ENCODE measurements at regions not wholly inside any gene's neighbourhood (a gene's known extent, or its start where the extent isn't known, plus 50 kb on each side); places are given as distances from the start of the nearest gene placed in this dataset.

DNA sequence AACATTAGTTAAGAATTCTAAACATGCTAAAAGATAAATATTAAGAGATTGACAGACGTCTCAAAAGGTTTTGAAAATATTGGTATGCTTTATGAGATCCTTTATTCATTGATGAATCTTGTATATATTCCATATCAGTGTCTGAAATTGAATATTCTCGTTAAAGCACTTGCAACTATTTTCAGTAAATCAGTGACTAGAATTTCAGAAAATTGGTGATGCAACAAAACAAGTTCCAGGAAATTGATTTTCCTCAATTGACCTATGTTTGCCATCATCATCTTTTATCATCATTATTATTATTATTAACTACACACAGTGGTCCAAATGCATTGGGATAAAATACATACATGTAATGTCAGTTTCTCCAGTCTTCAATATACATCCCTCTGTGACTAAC is 453.6 kb downstream of the CCER1 start:
- H3K4me1 ChIP-seq (ENCODE audit: control insufficient read depth in 1 of 2, low read depth in 2 of 2): no peaks in the 10 kb centered on the region
- TF ChIP-seq, protein P1, sequence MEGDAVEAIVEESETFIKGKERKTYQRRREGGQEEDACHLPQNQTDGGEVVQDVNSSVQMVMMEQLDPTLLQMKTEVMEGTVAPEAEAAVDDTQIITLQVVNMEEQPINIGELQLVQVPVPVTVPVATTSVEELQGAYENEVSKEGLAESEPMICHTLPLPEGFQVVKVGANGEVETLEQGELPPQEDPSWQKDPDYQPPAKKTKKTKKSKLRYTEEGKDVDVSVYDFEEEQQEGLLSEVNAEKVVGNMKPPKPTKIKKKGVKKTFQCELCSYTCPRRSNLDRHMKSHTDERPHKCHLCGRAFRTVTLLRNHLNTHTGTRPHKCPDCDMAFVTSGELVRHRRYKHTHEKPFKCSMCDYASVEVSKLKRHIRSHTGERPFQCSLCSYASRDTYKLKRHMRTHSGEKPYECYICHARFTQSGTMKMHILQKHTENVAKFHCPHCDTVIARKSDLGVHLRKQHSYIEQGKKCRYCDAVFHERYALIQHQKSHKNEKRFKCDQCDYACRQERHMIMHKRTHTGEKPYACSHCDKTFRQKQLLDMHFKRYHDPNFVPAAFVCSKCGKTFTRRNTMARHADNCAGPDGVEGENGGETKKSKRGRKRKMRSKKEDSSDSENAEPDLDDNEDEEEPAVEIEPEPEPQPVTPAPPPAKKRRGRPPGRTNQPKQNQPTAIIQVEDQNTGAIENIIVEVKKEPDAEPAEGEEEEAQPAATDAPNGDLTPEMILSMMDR (IDR thresholded peaks at IDR 0.05): no peak
- no peaks in the 10 kb centered on the region for H3K9me3 ChIP-seq
- no peak overlapping the region for H3K27ac ChIP-seq
- DNase-seq (ENCODE audit: low spot score) (no peak), ATAC-seq (ENCODE audit: insufficient number of reproducible peaks, low FRiP score, low read depth) (no peak)
- H3K4me3 ChIP-seq: no peak overlapping the region
- no peaks in the 10 kb centered on the region for H3K27me3 ChIP-seq (replicated peaks; ENCODE audit: insufficient read depth)
- H3K36me3 ChIP-seq: no peaks in the 10 kb centered on the region

DNA sequence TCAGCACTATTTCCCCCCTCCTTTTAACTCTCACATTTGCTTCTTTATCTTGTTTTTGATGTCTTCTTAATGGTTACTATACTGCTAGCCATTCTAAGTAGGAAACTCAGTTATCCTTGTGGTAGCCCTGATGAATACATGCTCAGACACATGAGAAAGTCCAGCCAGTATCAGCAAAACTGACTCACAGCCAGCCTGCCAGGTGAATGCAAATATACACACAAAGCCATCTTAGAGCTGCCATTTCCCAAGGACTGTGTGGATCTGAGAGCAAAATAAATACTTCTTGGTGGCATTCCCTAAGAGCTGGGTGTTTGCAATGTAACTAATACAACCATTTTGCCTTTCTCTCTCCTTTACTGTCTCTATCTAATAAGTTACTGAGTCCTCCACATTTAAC is 455.2 kb downstream of the CCER1 start:
- Histone ChIP-seq H3K36me3 (no peaks in the 10 kb centered on the region), H3K9me3 (no peaks in the 10 kb centered on the region), H3K27ac (no peak overlapping the region), H3K4me1 (ENCODE audit: control insufficient read depth in 1 of 2, low read depth in 2 of 2) (no peaks in the 10 kb centered on the region), H3K27me3 (replicated peaks; ENCODE audit: insufficient read depth) (no peaks in the 10 kb centered on the region), H3K4me3 (no peak overlapping the region)
- ATAC-seq (ENCODE audit: insufficient number of reproducible peaks, low FRiP score, low read depth): no peak
- TF ChIP-seq, protein P1 (IDR thresholded peaks at IDR 0.05): no peak
- no peak for DNase-seq (ENCODE audit: low spot score)

DNA sequence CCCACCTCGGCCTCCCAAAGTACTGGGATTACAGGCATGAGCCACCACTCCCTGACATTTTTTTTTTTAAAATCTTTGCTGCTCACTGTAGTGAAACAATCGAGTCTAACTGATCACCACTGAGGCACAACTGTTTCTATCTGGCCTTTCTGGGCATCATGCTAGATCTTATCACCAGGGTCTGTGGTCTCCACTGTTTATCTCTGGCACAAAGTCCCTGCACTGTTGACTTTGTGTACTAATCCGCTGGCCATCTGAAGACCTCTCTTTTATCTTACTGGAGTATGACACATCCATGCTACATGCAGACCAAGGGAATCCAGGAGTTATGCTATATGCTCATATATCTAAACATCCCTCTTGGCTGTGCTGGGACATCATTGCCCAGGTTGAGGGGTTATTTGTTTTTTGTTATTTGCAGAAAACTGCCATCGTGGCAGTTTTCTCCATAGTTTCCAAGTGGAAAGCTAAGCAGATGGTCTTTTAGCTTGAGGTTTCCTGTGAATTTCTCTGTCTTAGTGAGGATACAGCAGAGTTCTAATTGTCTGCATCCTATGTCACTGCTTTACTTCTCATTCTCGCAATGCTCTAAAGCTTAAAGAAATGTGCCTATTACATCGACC is 456.9 kb downstream of the CCER1 start:
- no peaks in the 10 kb centered on the region for H3K4me1 ChIP-seq (ENCODE audit: control insufficient read depth in 1 of 2, low read depth in 2 of 2)
- no peaks in the 10 kb centered on the region for H3K36me3 ChIP-seq
- H3K9me3 ChIP-seq: no peaks in the 10 kb centered on the region
- H3K4me3 ChIP-seq: no peak overlapping the region
- TF ChIP-seq, protein P1 (IDR thresholded peaks at IDR 0.05): no peak
- no peaks in the 10 kb centered on the region for H3K27me3 ChIP-seq (replicated peaks; ENCODE audit: insufficient read depth)
- ATAC-seq (ENCODE audit: insufficient number of reproducible peaks, low FRiP score, low read depth) (no peak), DNase-seq (ENCODE audit: low spot score) (no peak)
- H3K27ac ChIP-seq: no peak overlapping the region

DNA sequence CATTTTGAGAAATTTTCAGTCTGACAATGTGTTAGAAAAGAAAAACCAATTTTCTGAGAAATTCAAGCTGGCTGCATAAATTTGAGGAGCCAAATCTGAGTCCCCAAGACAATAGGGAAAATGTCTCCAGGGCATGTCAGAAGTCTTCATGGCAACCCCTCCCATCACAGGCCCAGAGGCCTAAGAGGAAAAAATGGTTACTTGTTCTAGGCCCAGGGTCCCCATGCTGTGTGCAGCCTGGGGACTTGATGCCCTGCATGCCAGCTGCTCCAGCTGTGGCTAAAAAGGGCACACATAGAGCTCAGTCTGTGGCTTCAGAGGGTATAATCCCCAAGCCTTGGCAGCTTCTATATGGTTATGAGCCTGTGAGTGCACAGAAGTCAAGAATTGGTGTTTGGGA is 464.6 kb downstream of the CCER1 start:
- Histone ChIP-seq H3K4me3 (no peak overlapping the region), H3K27ac (no peak overlapping the region), H3K4me1 (ENCODE audit: control insufficient read depth in 1 of 2, low read depth in 2 of 2) (no peaks in the 10 kb centered on the region), H3K27me3 (replicated peaks; ENCODE audit: insufficient read depth) (no peaks in the 10 kb centered on the region), H3K36me3 (no peaks in the 10 kb centered on the region), H3K9me3 (no peaks in the 10 kb centered on the region)
- ATAC-seq (ENCODE audit: insufficient number of reproducible peaks, low FRiP score, low read depth) (no peak), DNase-seq (ENCODE audit: low spot score) (no peak)
- TF ChIP-seq, protein P1 (IDR thresholded peaks at IDR 0.05): no peak

DNA sequence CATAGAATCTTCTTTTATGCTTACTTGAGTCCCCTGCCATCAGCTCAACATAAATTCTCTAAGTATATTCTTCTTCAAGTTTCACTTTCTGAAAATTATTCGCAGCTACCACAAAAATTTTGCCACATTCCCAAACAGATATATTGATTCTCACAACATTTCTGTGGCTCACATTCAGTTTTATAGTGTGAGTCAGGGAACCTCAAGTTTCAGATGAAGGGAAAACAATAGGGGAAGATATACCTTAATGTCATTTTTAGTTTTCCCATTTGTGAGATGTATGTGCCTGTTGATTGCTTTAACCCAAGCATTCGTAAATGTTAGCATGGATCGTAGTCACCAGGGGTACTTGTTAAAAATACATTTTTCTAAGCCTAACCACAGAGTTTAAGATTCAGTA is 465.8 kb downstream of the CCER1 start:
- Histone ChIP-seq H3K9me3 (no peaks in the 10 kb centered on the region), H3K27ac (no peak overlapping the region), H3K4me1 (ENCODE audit: control insufficient read depth in 1 of 2, low read depth in 2 of 2) (no peaks in the 10 kb centered on the region), H3K36me3 (no peaks in the 10 kb centered on the region), H3K27me3 (replicated peaks; ENCODE audit: insufficient read depth) (no peaks in the 10 kb centered on the region), H3K4me3 (no peak overlapping the region)
- TF ChIP-seq, protein P1 (IDR thresholded peaks at IDR 0.05): no peak
- DNase-seq (ENCODE audit: low spot score) (no peak), ATAC-seq (ENCODE audit: insufficient number of reproducible peaks, low FRiP score, low read depth) (no peak)
